Uterus (tissue), 3 donors: ENCODE measurements at regions not wholly inside any gene's neighbourhood (a gene's known extent, or its start where the extent isn't known, plus 50 kb on each side); places are given as distances from the start of the nearest gene placed in this dataset.

Source experiments
- DNase-seq, 2 donors: peaks; one replicate each; pipeline ENCODE4 v3.0.0-alpha.2; 2019 to 2020
- H3K27ac ChIP-seq, 2 donors: fragments of 200-600 bp; sonication (generic); 1 replicate in 1 of 2; 2 replicates in 1 of 2; pipeline ENCODE4 v1.5.1; 2016 to 2018
- H3K27me3 ChIP-seq, 2 donors: fragments of 200-600 bp; sonication (generic); one replicate each; pipeline ENCODE4 v1.5.1; 2018 to 2019; ENCODE audit warnings: control low read depth in 1 of 2
- H3K36me3 ChIP-seq, 2 donors: fragments of 200-600 bp; sonication (generic); one replicate each; pipeline ENCODE4 v1.5.1; 2019; ENCODE audit warnings: control low read depth in 1 of 2
- H3K4me1 ChIP-seq, 2 donors: fragments of 200-600 bp; sonication (generic); one replicate each; pipeline ENCODE4 v1.5.1; 2018 to 2019; ENCODE audit warnings: control low read depth in 1 of 2
- H3K4me3 ChIP-seq, 2 donors: fragments of 200-600 bp; sonication (generic); 1 replicate in 1 of 2; 2 replicates in 1 of 2; pipeline ENCODE4 v1.5.1; 2018 to 2019; ENCODE audit warnings: mild to moderate bottlenecking in 1 of 2
- H3K9me3 ChIP-seq, 2 donors: fragments of 200-600 bp; sonication (generic); one replicate each; pipeline ENCODE4 v1.5.1; 2019; ENCODE audit warnings: control low read depth in 1 of 2
- CTCF ChIP-seq, 4 experiments: fragments of 200-600 bp in 2 of 4; fragments of 450-650 bp in 2 of 4; sonication (generic) in 2 of 4; IDR thresholded peaks; one replicate each; pipeline ENCODE4 v1.5.1; 2016 to 2019; ENCODE audit warnings: antibody characterized with exemption in 4 of 4, mild to moderate bottlenecking in 2 of 4, moderate library complexity in 1 of 4
- POLR2A ChIP-seq, 2 donors: fragments of 450-650 bp; IDR thresholded peaks; one replicate each; pipeline ENCODE4 v1.6.1; 2016; ENCODE audit warnings: antibody characterized with exemption in 2 of 2, mild to moderate bottlenecking in 1 of 2, moderate library complexity in 1 of 2
- intact Hi-C: fragments of 100-400 bp; cut with DNase I; formaldehyde crosslinking; loops from one replicate; pipeline ENCODE4 v1.15.1; 2023; ENCODE audit warnings: low total_unique reads
- donor health status: DM: yes; HTN: yes; CAD: no.

GRCh38 chr4:41806807-41807206, 58.3 kb upstream of the PHOX2B start:
- H3K9me3 ChIP-seq = no peaks in the 10 kb centered on the region
- H3K4me1 ChIP-seq = no peaks in the 10 kb centered on the region
- H3K36me3 ChIP-seq = no peaks in the 10 kb centered on the region
- no peak for DNase-seq
- no peaks in the 10 kb centered on the region for H3K27me3 ChIP-seq
- H3K27ac ChIP-seq = no peak overlapping the region
- intact Hi-C loops = no loop called here
- no peak overlapping the region for H3K4me3 ChIP-seq
- TF ChIP-seq CTCF (IDR thresholded peaks at IDR 0.05) = no peak
- no peak for TF ChIP-seq POLR2A (IDR thresholded peaks at IDR 0.05)

- no peaks in the 10 kb centered on the region for H3K4me1 ChIP-seq
- no peaks in the 10 kb centered on the region for H3K9me3 ChIP-seq
- DNase-seq = no peak
- TF ChIP-seq CTCF (IDR thresholded peaks at IDR 0.05) (no peak), POLR2A (IDR thresholded peaks at IDR 0.05) (no peak)
- no peaks in the 10 kb centered on the region for H3K36me3 ChIP-seq
- intact Hi-C loops = no loop called here
- H3K27me3 ChIP-seq = no peaks in the 10 kb centered on the region
- H3K27ac ChIP-seq = no peak overlapping the region
- H3K4me3 ChIP-seq = no peak overlapping the region
Observed at GRCh38 chr4:41802590-41802989, 54.1 kb upstream of the PHOX2B start.

GRCh38 chr4:41799126-41799525, 50.6 kb upstream of the PHOX2B start:
- no peak for DNase-seq
- Histone ChIP-seq H3K9me3 (no peaks in the 10 kb centered on the region), H3K27ac (no peak overlapping the region), H3K27me3 (no peaks in the 10 kb centered on the region), H3K4me3 (no peak overlapping the region), H3K4me1 (no peaks in the 10 kb centered on the region), H3K36me3 (no peaks in the 10 kb centered on the region)
- intact Hi-C loops = no loop called here
- no peak for TF ChIP-seq CTCF (IDR thresholded peaks at IDR 0.05)
- TF ChIP-seq POLR2A (IDR thresholded peaks at IDR 0.05) = no peak
